Neural progenitor cell (in vitro differentiated cells): ENCODE measurements at regions not wholly inside any gene's neighbourhood (a gene's known extent, or its start where the extent isn't known, plus 50 kb on each side); places are given as distances from the start of the nearest gene placed in this dataset.

Experiments used
- DNase-seq: peaks from one replicate; pipeline ENCODE4 v3.0.0-alpha.2; 2016; ENCODE audit warnings: low spot score
- H2AFZ ChIP-seq: fragments of 200-600 bp; sonication (generic); replicated peaks from 2 replicates; pipeline ENCODE4 v1.6.1; 2016; ENCODE audit warnings: antibody characterized with exemption
- H3F3A ChIP-seq: fragments of 200-600 bp; sonication (generic); 2 replicates; pipeline ENCODE4 v1.6.1; 2016; ENCODE audit warnings: antibody characterized with exemption, low read depth
- H3K27ac ChIP-seq: fragments of 200-600 bp; sonication (generic); 2 replicates; pipeline ENCODE4 v1.5.1; 2016; ENCODE audit warnings: mild to moderate bottlenecking
- H3K27me3 ChIP-seq: fragments of 200-600 bp; sonication (generic); 2 replicates; pipeline ENCODE4 v1.6.1; 2016; ENCODE audit warnings: mild to moderate bottlenecking, moderate library complexity
- H3K36me3 ChIP-seq: fragments of 200-600 bp; sonication (generic); 2 replicates; pipeline ENCODE4 v1.5.1; 2016
- H3K4me1 ChIP-seq: fragments of 200-600 bp; sonication (generic); 2 replicates; pipeline ENCODE4 v1.6.1; 2016; ENCODE audit warnings: mixed run types
- H3K4me2 ChIP-seq: fragments of 200-600 bp; sonication (generic); 2 replicates; pipeline ENCODE4 v1.6.1; 2016
- H3K4me3 ChIP-seq: fragments of 200-600 bp; sonication (generic); 2 replicates; pipeline ENCODE4 v1.5.1; 2016
- H3K79me2 ChIP-seq: fragments of 200-600 bp; sonication (generic); 2 replicates; pipeline ENCODE4 v1.6.1; 2016; ENCODE audit warnings: low read depth
- H3K9ac ChIP-seq: fragments of 200-600 bp; sonication (generic); 2 replicates; pipeline ENCODE4 v1.6.1; 2016
- H3K9me3 ChIP-seq: fragments of 200-600 bp; sonication (generic); 2 replicates; pipeline ENCODE4 v1.5.1; 2016; ENCODE audit warnings: low read depth
- H4K20me1 ChIP-seq: fragments of 200-600 bp; sonication (generic); 2 replicates; pipeline ENCODE4 v1.6.1; 2016; ENCODE audit warnings: low read depth
- H3K27ac Mint-ChIP-seq: 3 replicates; pipeline ENCODE4 v1.8.0; 2021; ENCODE audit warnings: mixed read lengths
- H3K27me3 Mint-ChIP-seq: 2 replicates; pipeline ENCODE4 v1.8.0; 2022; ENCODE audit warnings: low read depth, mild to moderate bottlenecking, inconsistent platforms, moderate library complexity, mixed read lengths; ENCODE audit not compliant: insufficient read depth
- H3K36me3 Mint-ChIP-seq: 3 replicates; pipeline ENCODE4 v1.8.0; 2021; ENCODE audit warnings: mixed read lengths
- H3K4me1 Mint-ChIP-seq: 3 replicates; pipeline ENCODE4 v1.8.0; 2021; ENCODE audit warnings: mixed read lengths
- H3K4me3 Mint-ChIP-seq: 3 replicates; pipeline ENCODE4 v1.8.0; 2021; ENCODE audit warnings: mild to moderate bottlenecking, moderate library complexity, mixed read lengths
- H3K9me3 Mint-ChIP-seq: 3 replicates; pipeline ENCODE4 v1.8.0; 2020; ENCODE audit warnings: mixed read lengths
- CTCF ChIP-seq: fragments of 200-600 bp; sonication (generic); IDR thresholded peaks from 2 replicates; pipeline ENCODE4 v1.5.1; 2017; ENCODE audit warnings: antibody characterized with exemption, mild to moderate bottlenecking
- EZH2 ChIP-seq: fragments of 200-600 bp; sonication (generic); IDR thresholded peaks from 2 replicates; pipeline ENCODE4 v1.6.1; 2017; ENCODE audit warnings: antibody characterized with exemption, mild to moderate bottlenecking, moderate library complexity
- EZH2phosphoT487 ChIP-seq: fragments of 200-600 bp; sonication (generic); IDR thresholded peaks from 2 replicates; pipeline ENCODE4 v1.6.1; 2017; ENCODE audit warnings: antibody characterized with exemption

- no peak for TF ChIP-seq CTCF
- TF ChIP-seq EZH2 = no peak
- no peak for TF ChIP-seq EZH2phosphoT487
- Histone ChIP-seq H3K4me1 (no peaks in the 10 kb centered on the region), H3K4me2 (no peak overlapping the region), H3K36me3 (no peaks in the 10 kb centered on the region), H3K27ac (no peak overlapping the region), H4K20me1 (no peaks in the 10 kb centered on the region), H3K79me2 (no peaks in the 10 kb centered on the region), H2AFZ (no peak overlapping the region), H3K9ac (no peak overlapping the region), H3K9me3 (no peaks in the 10 kb centered on the region), H3K4me3 (no peak overlapping the region), H3K27me3 (no peaks in the 10 kb centered on the region), H3F3A (no peaks in the 10 kb centered on the region)
- H3K4me1 Mint-ChIP-seq = no peaks in the 10 kb centered on the region
- H3K27me3 Mint-ChIP-seq = no peaks in the 10 kb centered on the region
- peaks cover 3% of the 10 kb centered on the region for H3K9me3 Mint-ChIP-seq
- no peak for DNase-seq
- H3K36me3 Mint-ChIP-seq = no peaks in the 10 kb centered on the region
- H3K4me3 Mint-ChIP-seq = no peak overlapping the region
- no peak overlapping the region for H3K27ac Mint-ChIP-seq
Measured at GRCh38 chr2:188919824-188920223, 54.3 kb upstream of the COL3A1 start.

- H3K4me1 Mint-ChIP-seq = no peaks in the 10 kb centered on the region
- H3K27ac Mint-ChIP-seq = no peak overlapping the region
- H3K4me3 Mint-ChIP-seq = no peak overlapping the region
- H3F3A ChIP-seq = no peaks in the 10 kb centered on the region
- H3K4me3 ChIP-seq = no peak overlapping the region
- no peak overlapping the region for H3K4me2 ChIP-seq
- H3K27me3 ChIP-seq = no peaks in the 10 kb centered on the region
- no peak overlapping the region for H3K27ac ChIP-seq
- peaks cover 7% of the 10 kb centered on the region for H3K9me3 Mint-ChIP-seq
- DNase-seq = no peak
- no peaks in the 10 kb centered on the region for H3K79me2 ChIP-seq
- no peaks in the 10 kb centered on the region for H3K4me1 ChIP-seq
- no peaks in the 10 kb centered on the region for H3K36me3 Mint-ChIP-seq
- H3K36me3 ChIP-seq = no peaks in the 10 kb centered on the region
- no peak overlapping the region for H3K9ac ChIP-seq
- H3K9me3 ChIP-seq = no peaks in the 10 kb centered on the region
- H3K27me3 Mint-ChIP-seq = no peaks in the 10 kb centered on the region
- TF ChIP-seq EZH2 (no peak), CTCF (no peak), EZH2phosphoT487 (no peak)
- no peaks in the 10 kb centered on the region for H4K20me1 ChIP-seq
- no peak overlapping the region for H2AFZ ChIP-seq
Measured at GRCh38 chr2:188922191-188922590, 52.0 kb upstream of the COL3A1 start.
